Gastroesophageal sphincter (tissue), 3 donors: ENCODE measurements at regions not wholly inside any gene's neighbourhood (a gene's known extent, or its start where the extent isn't known, plus 50 kb on each side); places are given as distances from the start of the nearest gene placed in this dataset.

Experiments used
- CTCF ChIP-seq, 4 experiments: fragments of 200-600 bp in 2 of 4; fragments of 450-650 bp in 2 of 4; sonication (generic) in 1 of 4; IDR thresholded peaks; one replicate each; pipeline ENCODE4 v1.5.1; 2017 to 2019; ENCODE audit warnings: antibody characterized with exemption in 4 of 4, mild to moderate bottlenecking in 2 of 4, moderate library complexity in 2 of 4
- EP300 ChIP-seq: sonication (generic); formaldehyde crosslinking; IDR thresholded peaks from one replicate; pipeline ENCODE4 v1.6.1; 2017; ENCODE audit warnings: antibody characterized with exemption, mild to moderate bottlenecking

DNA sequence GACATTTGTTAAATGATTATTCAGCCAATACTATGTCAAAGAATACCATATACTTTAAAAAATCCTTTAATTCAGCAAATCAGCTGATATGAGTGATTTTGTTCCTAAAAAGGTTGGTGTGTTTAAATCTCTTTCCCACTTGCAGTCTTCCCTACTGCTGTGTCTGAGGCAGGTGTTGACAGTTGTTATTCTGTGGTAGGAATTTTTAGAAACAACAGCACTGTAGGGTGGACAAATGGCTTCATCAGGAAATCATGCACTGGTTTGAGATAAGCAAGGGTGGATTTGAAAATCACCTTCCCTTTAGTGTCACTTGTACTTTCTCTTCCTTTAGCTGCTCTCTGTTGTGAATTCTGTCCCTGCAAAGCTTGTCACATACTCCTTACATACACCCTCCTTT is 213.7 kb upstream of the SGK1 start:
- TF ChIP-seq CTCF (IDR thresholded peaks at IDR 0.05) (no peak), EP300 (no peak)
